KMS-11 (cell line): ENCODE measurements at regions not wholly inside any gene's neighbourhood (a gene's known extent, or its start where the extent isn't known, plus 50 kb on each side); places are given as distances from the start of the nearest gene placed in this dataset.

Experiments
- H2AFZ ChIP-seq: fragments of 200-600 bp; sonication (generic); 2 replicates; pipeline ENCODE4 v1.6.1; 2016; ENCODE audit warnings: antibody characterized with exemption, mixed run types, low read depth
- H3K27ac ChIP-seq: fragments of 200-600 bp; sonication (generic); 2 replicates; pipeline ENCODE4 v1.6.1; 2016; ENCODE audit warnings: mild to moderate bottlenecking, mixed run types
- H3K27me3 ChIP-seq: fragments of 200-600 bp; sonication (generic); 2 replicates; pipeline ENCODE4 v1.6.1; 2017; ENCODE audit warnings: mild to moderate bottlenecking, low read depth, mixed run types, moderate library complexity; ENCODE audit not compliant: insufficient read depth
- H3K36me3 ChIP-seq: fragments of 200-600 bp; sonication (generic); 2 replicates; pipeline ENCODE4 v1.6.1; 2017; ENCODE audit warnings: mild to moderate bottlenecking, mixed run types; ENCODE audit not compliant: insufficient read depth
- H3K4me1 ChIP-seq: fragments of 200-600 bp; sonication (generic); 2 replicates; pipeline ENCODE4 v1.6.1; 2016; ENCODE audit warnings: mild to moderate bottlenecking, low read depth, mixed run types; ENCODE audit not compliant: poor library complexity, severe bottlenecking
- H3K4me2 ChIP-seq: fragments of 200-600 bp; sonication (generic); 2 replicates; pipeline ENCODE4 v1.7.0; 2016; ENCODE audit warnings: mild to moderate bottlenecking, mixed run types
- H3K4me3 ChIP-seq: fragments of 200-600 bp; sonication (generic); IDR thresholded peaks from 2 replicates; pipeline ENCODE4 v1.6.1; 2017; ENCODE audit warnings: low read depth, low read length, mixed read lengths; ENCODE audit not compliant: insufficient read depth
- H3K79me2 ChIP-seq: fragments of 200-600 bp; sonication (generic); 2 replicates; pipeline ENCODE4 v1.6.1; 2016; ENCODE audit warnings: low read depth, mixed run types; ENCODE audit not compliant: insufficient read depth
- H3K9ac ChIP-seq: fragments of 200-600 bp; sonication (generic); 2 replicates; pipeline ENCODE4 v1.6.1; 2016; ENCODE audit warnings: mild to moderate bottlenecking, mixed run types
- H4K20me1 ChIP-seq: fragments of 200-600 bp; sonication (generic); 2 replicates; pipeline ENCODE4 v1.6.1; 2016; ENCODE audit warnings: mild to moderate bottlenecking, mixed run types; ENCODE audit not compliant: insufficient read depth
- TF ChIP-seq, protein P1 (sequence below): fragments of 200-600 bp; sonication (generic); conservative IDR thresholded peaks from 2 replicates; pipeline ENCODE4 v1.6.1; 2017; ENCODE audit warnings: low read depth, mild to moderate bottlenecking, antibody characterized with exemption, low read length, moderate library complexity, mixed read lengths

DNA sequence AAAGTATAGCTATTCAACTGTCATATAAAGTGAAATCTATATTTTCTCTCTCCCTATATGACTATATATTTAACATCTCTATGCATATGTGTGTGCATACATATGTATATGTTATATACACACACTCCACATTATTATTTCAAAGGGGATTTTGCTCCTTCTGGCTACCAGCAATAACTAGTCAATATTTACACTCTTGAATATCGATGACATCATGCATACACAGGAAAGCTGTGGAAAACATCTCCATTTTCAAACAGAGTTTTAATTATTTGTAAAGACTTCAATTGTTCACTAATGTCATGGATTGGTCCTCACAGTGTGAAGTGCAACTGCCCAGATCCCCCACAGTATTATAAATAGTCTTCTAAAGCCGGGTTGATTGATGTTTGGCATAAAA is 195.9 kb upstream of the TCF4 start:
- H3K4me3 ChIP-seq: no peak overlapping the region
- TF ChIP-seq, protein P1, sequence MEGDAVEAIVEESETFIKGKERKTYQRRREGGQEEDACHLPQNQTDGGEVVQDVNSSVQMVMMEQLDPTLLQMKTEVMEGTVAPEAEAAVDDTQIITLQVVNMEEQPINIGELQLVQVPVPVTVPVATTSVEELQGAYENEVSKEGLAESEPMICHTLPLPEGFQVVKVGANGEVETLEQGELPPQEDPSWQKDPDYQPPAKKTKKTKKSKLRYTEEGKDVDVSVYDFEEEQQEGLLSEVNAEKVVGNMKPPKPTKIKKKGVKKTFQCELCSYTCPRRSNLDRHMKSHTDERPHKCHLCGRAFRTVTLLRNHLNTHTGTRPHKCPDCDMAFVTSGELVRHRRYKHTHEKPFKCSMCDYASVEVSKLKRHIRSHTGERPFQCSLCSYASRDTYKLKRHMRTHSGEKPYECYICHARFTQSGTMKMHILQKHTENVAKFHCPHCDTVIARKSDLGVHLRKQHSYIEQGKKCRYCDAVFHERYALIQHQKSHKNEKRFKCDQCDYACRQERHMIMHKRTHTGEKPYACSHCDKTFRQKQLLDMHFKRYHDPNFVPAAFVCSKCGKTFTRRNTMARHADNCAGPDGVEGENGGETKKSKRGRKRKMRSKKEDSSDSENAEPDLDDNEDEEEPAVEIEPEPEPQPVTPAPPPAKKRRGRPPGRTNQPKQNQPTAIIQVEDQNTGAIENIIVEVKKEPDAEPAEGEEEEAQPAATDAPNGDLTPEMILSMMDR: no peak
- no peak overlapping the region for H2AFZ ChIP-seq
- no peak overlapping the region for H3K4me2 ChIP-seq
- no peaks in the 10 kb centered on the region for H4K20me1 ChIP-seq
- H3K27me3 ChIP-seq: 0 out of 2 replicates have a peak, but pooled peaks cover 4% of the 10 kb centered on the region
- no peaks in the 10 kb centered on the region for H3K79me2 ChIP-seq
- no peak overlapping the region for H3K27ac ChIP-seq
- H3K36me3 ChIP-seq: no peaks in the 10 kb centered on the region
- no peaks in the 10 kb centered on the region for H3K4me1 ChIP-seq
- no peak overlapping the region for H3K9ac ChIP-seq

DNA sequence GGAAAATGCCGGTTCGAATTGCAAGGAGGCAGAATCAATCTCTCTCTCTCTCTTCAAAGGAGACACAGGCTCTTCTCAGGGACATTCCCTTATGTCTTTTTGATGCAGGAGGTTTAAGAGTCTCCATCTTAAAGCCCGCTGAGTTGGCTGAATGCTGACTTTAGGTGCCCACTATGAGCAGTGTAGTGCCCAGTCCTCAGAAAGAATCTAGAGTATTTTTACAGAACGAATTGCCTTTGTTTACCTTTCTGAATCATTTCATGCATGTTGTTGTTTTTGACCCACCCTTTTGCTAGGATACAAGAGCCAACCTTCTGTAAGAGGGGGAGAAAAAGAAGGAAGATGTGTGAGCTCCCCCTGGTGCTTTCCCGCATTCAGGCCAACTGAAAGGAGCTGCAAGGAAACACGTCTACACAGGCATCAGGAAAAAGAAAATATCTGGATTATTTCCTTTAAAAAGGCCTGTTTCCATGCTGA is 193.5 kb upstream of the TCF4 start:
- no peaks in the 10 kb centered on the region for H3K4me1 ChIP-seq
- no peaks in the 10 kb centered on the region for H4K20me1 ChIP-seq
- no peak overlapping the region for H3K4me3 ChIP-seq
- H3K27ac ChIP-seq: no peak overlapping the region
- H3K36me3 ChIP-seq: no peaks in the 10 kb centered on the region
- H3K4me2 ChIP-seq: no peak overlapping the region
- no peak overlapping the region for H3K9ac ChIP-seq
- H2AFZ ChIP-seq: no peak overlapping the region
- no peaks in the 10 kb centered on the region for H3K79me2 ChIP-seq
- TF ChIP-seq, protein P1: peak; percentile 32; the same call in 1 of the 2 replicates
- 0 out of 2 replicates have a peak, but pooled peaks cover 4% of the 10 kb centered on the region for H3K27me3 ChIP-seq

DNA sequence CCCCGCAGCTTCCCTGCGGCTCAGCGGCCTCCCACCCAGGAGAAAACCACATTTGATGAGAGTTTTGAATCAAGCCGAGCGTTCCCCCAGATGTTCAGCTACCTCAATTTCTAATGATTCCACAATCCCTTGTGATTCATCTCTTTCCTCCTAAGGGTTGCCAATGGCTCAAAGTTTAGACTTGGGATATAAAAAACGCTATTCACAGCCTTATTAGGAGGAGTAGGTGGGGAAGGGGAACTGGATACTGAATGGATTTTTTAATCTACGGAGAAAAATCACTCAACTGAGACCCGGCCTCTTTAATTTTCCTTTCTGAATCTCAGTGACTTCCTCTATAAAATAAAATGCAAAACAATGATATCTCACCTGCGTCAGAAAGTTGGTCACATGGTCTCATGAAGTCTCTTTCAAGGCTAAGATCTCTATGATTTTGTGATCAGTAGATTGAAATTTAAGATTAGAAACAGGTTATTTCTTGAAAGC is 192.6 kb upstream of the TCF4 start:
- no peaks in the 10 kb centered on the region for H3K4me1 ChIP-seq
- no peak overlapping the region for H3K27ac ChIP-seq
- TF ChIP-seq, protein P1: no peak
- no peak overlapping the region for H3K4me3 ChIP-seq
- H3K36me3 ChIP-seq: no peaks in the 10 kb centered on the region
- no peaks in the 10 kb centered on the region for H4K20me1 ChIP-seq
- H3K79me2 ChIP-seq: no peaks in the 10 kb centered on the region
- peak overlapping the region; percentile 67; the same call in 1 of the 2 replicates for H2AFZ ChIP-seq
- H3K9ac ChIP-seq: no peak overlapping the region
- H3K4me2 ChIP-seq: no peak overlapping the region
- H3K27me3 ChIP-seq: 0 out of 2 replicates have a peak, but pooled peaks cover 4% of the 10 kb centered on the region

DNA sequence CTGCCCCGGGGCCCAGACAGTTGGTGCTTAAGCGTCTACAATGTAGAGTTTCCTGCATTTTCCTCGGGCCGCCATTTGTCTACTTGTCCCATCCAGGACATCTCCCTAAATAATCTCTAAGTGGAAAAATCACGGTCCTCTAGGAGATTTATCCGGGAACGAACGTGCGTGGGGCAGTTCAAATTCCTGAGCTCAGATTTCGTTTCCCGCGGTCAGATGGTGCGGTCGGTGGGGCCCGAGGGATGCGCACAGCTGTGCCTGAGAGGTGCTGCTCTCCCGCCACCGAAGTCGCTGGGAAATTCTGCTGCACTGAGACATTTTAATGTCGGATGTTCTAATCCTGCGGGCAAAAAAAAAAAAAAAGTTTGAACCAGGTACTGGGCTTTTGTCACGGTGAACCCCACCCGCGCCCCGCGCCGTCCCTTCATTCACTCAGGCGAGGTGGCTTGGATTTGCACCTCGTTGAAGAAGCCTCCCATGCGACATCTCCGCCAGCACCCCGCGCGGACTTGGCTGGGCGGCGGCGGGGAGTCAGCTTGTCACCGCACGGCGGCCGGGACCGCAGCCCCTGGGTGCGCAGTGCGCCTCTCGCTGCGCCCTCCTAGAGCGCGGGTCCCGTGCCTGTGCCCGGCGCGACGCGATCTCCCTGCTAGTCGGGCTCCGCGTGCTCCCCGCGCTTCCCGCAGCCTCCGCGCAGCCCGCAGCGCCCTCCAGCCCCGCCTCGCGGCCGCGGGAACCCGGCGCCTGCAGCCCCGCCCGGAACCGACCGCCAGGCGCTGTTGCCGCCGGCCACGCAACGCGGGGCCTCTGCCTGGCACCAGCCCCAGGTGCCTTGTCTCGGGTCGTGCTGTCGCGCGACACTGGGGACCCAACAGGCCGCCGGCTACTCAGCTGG is 191.9 kb upstream of the TCF4 start:
- Histone ChIP-seq H3K27ac (no peak overlapping the region), H3K9ac (peak overlapping the region; percentile 1; the same call in 1 of the 2 replicates), H4K20me1 (no peaks in the 10 kb centered on the region), H3K4me3 (no peak overlapping the region), H3K4me2 (peak overlapping the region; percentile 48), H3K79me2 (no peaks in the 10 kb centered on the region), H2AFZ (peak overlapping the region; percentile 67), H3K36me3 (no peaks in the 10 kb centered on the region), H3K4me1 (no peaks in the 10 kb centered on the region), H3K27me3 (0 out of 2 replicates have a peak, but pooled peaks cover 4% of the 10 kb centered on the region)
- TF ChIP-seq, protein P1: no peak
